BE2C (cell line): ENCODE measurements at regions not wholly inside any gene's neighbourhood (a gene's known extent, or its start where the extent isn't known, plus 50 kb on each side); places are given as distances from the start of the nearest gene placed in this dataset.
"Not testable (repeated sequence)": the region's sequence is repeated elsewhere in the genome, so short reads cannot be mapped to it uniquely, and the experiment has no call there.

ENCODE experiments used
- DNase-seq: peaks from one replicate; pipeline ENCODE4 v3.0.0-alpha.2; 2020
- H3K27me3 ChIP-seq: fragments of 250-450 bp; sonication (Bioruptor Pico); 2 replicates; pipeline ENCODE4 v1.5.1; 2020; ENCODE audit warnings: mild to moderate bottlenecking
- H3K36me3 ChIP-seq: fragments of 250-450 bp; sonication (Bioruptor Pico); 2 replicates; pipeline ENCODE4 v1.5.1; 2020; ENCODE audit warnings: mild to moderate bottlenecking
- H3K4me1 ChIP-seq: fragments of 250-450 bp; sonication (Bioruptor Pico); 2 replicates; pipeline ENCODE4 v1.5.1; 2020
- H3K4me3 ChIP-seq: 2 replicates; pipeline ENCODE4 v1.5.1; 2011; ENCODE audit warnings: low read depth, low read length
- H3K9me3 ChIP-seq: fragments of 250-450 bp; sonication (Bioruptor Pico); 2 replicates; pipeline ENCODE4 v1.5.1; 2020
- CTCF ChIP-seq: IDR thresholded peaks from 2 replicates; pipeline ENCODE4 v1.5.1; 2012; ENCODE audit warnings: mild to moderate bottlenecking, low read depth, low read length

DNA sequence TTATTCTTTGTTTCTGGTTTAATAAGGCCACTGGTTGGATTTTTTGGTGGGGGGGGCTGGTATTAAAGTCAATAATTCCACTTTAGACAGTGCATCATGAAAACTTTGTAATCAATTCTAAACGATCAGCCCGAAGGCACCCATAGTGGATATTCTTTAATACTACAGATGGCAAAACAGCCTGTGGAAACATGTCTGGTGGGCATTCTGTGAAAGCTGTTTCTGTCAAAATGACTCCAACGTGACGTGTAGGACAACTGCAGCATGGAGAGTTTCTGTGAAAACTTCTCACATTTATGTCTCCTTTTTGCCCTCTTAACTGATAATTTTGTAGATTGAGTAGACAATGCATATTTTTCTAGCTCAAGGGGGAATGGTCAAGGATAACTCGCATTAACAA is 185.8 kb upstream of the FLRT2 start:
- Histone ChIP-seq H3K36me3 (no peaks in the 10 kb centered on the region), H3K4me1 (no peaks in the 10 kb centered on the region), H3K4me3 (no peak overlapping the region), H3K9me3 (no peaks in the 10 kb centered on the region; the same call in 1 of the 2 replicates), H3K27me3 (no peaks in the 10 kb centered on the region)
- no peak for TF ChIP-seq CTCF
- no peak for DNase-seq

GRCh38 chr14:85344847-85345570 is 184.9 kb upstream of the FLRT2 start:
- no peak for TF ChIP-seq CTCF
- Histone ChIP-seq H3K4me1 (no peaks in the 10 kb centered on the region), H3K27me3 (no peaks in the 10 kb centered on the region), H3K4me3 (no peak overlapping the region), H3K9me3 (no peaks in the 10 kb centered on the region), H3K36me3 (no peaks in the 10 kb centered on the region)
- no peak for DNase-seq

- DNase-seq = no peak
- Histone ChIP-seq H3K4me3 (no peak overlapping the region), H3K4me1 (no peaks in the 10 kb centered on the region), H3K36me3 (no peaks in the 10 kb centered on the region), H3K27me3 (no peaks in the 10 kb centered on the region), H3K9me3 (no peaks in the 10 kb centered on the region)
- TF ChIP-seq CTCF = no peak
Observed at GRCh38 chr14:85350667-85351066, 179.3 kb upstream of the FLRT2 start.

DNA sequence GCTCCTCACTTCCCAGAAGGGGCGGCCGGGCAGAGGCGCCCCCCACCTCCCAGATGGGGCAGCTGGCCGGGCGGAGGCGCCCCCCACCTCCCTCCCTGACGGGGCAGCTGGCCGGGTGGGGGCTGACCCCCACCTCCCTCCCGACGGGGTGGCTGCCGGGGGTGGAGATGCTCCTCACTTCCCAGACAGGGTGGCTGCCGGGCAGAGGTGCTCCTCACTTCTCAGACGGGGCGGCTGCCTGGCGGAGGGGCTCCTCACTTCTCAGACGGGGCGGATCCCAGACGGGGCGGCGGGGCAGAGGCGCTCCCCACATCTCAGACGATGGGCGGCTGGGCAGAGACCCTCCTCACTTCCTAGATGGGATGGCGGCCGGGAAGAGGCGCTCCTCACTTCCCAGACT is 177.4 kb upstream of the FLRT2 start:
- peak; percentile 3 for DNase-seq
- not testable (repeated sequence) for H3K36me3 ChIP-seq, H3K27me3 ChIP-seq, H3K9me3 ChIP-seq, H3K4me3 ChIP-seq, H3K4me1 ChIP-seq

DNA sequence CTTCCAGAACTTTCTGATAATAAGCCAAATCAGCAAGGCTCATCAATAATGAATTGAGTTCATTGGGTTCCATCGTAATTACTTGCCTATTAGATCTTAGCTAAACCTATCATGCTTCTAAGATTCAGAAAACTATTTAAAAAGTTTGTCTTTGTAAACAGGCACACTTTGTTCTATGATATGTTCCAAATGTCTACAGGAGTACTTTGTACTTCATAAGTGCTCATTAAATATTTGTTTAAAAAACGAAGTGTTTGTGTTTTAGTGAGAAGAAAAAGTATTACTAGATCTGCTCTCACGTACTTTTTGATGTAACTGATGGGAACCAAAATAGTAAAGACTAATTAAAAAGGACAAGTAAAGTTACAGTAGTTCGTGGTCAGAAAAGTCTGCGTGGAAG is 172.8 kb upstream of the FLRT2 start:
- no peak overlapping the region for H3K4me3 ChIP-seq
- H3K27me3 ChIP-seq = no peaks in the 10 kb centered on the region
- H3K9me3 ChIP-seq = no peaks in the 10 kb centered on the region
- no peak for DNase-seq
- H3K4me1 ChIP-seq = no peaks in the 10 kb centered on the region
- H3K36me3 ChIP-seq = no peaks in the 10 kb centered on the region
- TF ChIP-seq CTCF = no peak

GRCh38 chr14:85358136-85358785 is 171.7 kb upstream of the FLRT2 start:
- Histone ChIP-seq H3K4me3 (no peak overlapping the region), H3K36me3 (no peaks in the 10 kb centered on the region), H3K27me3 (no peaks in the 10 kb centered on the region), H3K4me1 (no peaks in the 10 kb centered on the region), H3K9me3 (no peaks in the 10 kb centered on the region)
- no peak for DNase-seq
- no peak for TF ChIP-seq CTCF
